IPS DF 6.9 (cell line): ENCODE measurements at regions not wholly inside any gene's neighbourhood (a gene's known extent, or its start where the extent isn't known, plus 50 kb on each side); places are given as distances from the start of the nearest gene placed in this dataset.
"Not testable (repeated sequence)": the region's sequence is repeated elsewhere in the genome, so short reads cannot be mapped to it uniquely, and the experiment has no call there.

Source experiments
- DNase-seq: peaks from one replicate; pipeline ENCODE4 v3.0.0-alpha.2; 2013; ENCODE audit warnings: low read depth, low spot score
- H3K27ac ChIP-seq: one replicate; pipeline ENCODE4 v1.5.1; 2013; ENCODE audit warnings: low read length, control low read depth
- H3K27me3 ChIP-seq: 2 replicates; pipeline ENCODE4 v1.6.1; 2013; ENCODE audit warnings: mild to moderate bottlenecking, low read length; ENCODE audit not compliant: control insufficient read depth, insufficient read depth
- H3K36me3 ChIP-seq: 2 replicates; pipeline ENCODE4 v1.6.1; 2013; ENCODE audit warnings: low read length; ENCODE audit not compliant: control insufficient read depth, insufficient read depth
- H3K4me1 ChIP-seq: 2 replicates; pipeline ENCODE4 v1.6.1; 2013; ENCODE audit warnings: low read length; ENCODE audit not compliant: control insufficient read depth, insufficient read depth
- H3K4me3 ChIP-seq: 2 replicates; pipeline ENCODE4 v1.5.1; 2013; ENCODE audit warnings: mild to moderate bottlenecking, low read length
- H3K9me3 ChIP-seq: 2 replicates; pipeline ENCODE4 v1.6.1; 2013; ENCODE audit warnings: low read length, inconsistent platforms; ENCODE audit not compliant: control insufficient read depth, insufficient read depth
- WGBS: extraction: QIAGEN DNeasy Blood & Tissue Kit; methylation state at CpG from one replicate; pipeline ENCODE4 v1.1.7; 2013; ENCODE audit warnings: mixed read lengths, missing lambda C conversion rate; ENCODE audit not compliant: insufficient read length, insufficient coverage; 5-methylcytosine and 5-hydroxymethylcytosine counted together

DNA sequence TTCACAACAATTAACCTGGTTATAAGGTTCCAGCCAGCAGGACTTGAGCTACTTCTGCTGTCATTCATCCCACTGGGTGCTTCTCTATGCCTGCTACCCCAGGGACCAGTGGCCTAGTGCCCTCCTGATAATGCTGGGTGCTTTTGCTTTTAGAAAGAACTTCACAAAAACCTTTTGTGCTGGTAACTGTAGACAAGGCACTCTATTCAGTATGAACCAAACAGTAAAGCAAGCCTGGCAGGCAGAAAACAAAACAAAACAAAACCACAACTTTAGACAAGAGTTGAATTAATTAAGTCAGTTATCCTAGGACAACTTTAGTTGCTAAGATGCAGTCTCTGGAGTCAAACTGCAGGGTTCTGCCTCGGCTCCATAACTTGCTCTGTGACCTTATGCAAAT, 61.9 kb upstream of the ADGRL2 start:
- WGBS, result no CpG with 5 or more reads among the region's 1 CpG
- no peak overlapping the region for H3K4me3 ChIP-seq
- no peak for DNase-seq

DNA sequence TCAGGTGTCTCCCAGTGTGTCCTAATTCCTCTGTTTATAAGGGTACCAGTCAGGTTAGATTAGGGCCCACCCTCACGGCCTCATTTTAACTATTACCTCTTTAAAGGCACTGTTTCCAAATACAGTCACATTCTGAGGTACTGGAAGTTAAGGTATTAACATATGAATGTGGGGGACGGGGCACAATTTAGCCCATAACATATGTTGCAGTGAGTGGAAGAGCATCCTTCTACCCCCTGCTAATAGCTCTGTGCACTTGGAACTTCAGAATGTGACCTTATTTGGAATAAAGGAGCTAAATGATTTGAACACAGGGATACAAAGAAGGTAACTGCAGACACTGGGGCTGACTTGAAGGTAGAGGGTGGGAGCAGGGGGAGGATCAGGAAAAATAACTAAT, 67.3 kb upstream of the ADGRL2 start:
- no CpG with 5 or more reads among the region's 2 CpGs for WGBS
- no peaks in the 10 kb centered on the region for H3K27me3 ChIP-seq
- H3K4me1 ChIP-seq, result peaks cover 3% of the 10 kb centered on the region; the same call in 1 of the 2 replicates
- H3K27ac ChIP-seq, result no peak overlapping the region
- no peak overlapping the region for H3K4me3 ChIP-seq
- H3K9me3 ChIP-seq, result no peaks in the 10 kb centered on the region
- H3K36me3 ChIP-seq, result no peaks in the 10 kb centered on the region
- peak; percentile 18 for DNase-seq

More for the DNA sequence above, 61.9 kb upstream of the ADGRL2 start:
- H3K36me3 ChIP-seq, result no peaks in the 10 kb centered on the region
- H3K27me3 ChIP-seq, result no peaks in the 10 kb centered on the region
- H3K4me1 ChIP-seq, result no peaks in the 10 kb centered on the region
- no peaks in the 10 kb centered on the region for H3K9me3 ChIP-seq
- H3K27ac ChIP-seq, result no peak overlapping the region

DNA sequence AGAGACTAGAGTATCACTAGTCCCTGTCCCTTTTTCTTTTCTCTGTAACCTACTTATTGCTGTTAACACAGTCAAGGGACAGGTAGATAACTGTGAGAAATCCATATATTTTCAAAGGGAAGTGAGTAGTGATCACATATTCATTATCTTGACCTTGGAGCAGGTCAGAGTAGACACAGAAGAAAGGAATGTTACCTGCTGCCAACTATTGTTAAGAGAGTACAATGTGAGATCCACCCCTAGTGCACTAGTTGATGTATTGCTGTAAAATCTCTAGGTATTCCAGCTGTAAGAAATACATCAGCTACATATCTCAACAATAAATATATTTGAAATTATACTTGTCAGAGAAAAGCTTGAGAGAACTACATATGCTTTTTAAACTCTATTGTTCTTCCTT, 68.7 kb upstream of the ADGRL2 start:
- Histone ChIP-seq H3K9me3 (no peaks in the 10 kb centered on the region), H3K36me3 (no peaks in the 10 kb centered on the region), H3K27ac (no peak overlapping the region), H3K4me3 (no peak overlapping the region), H3K4me1 (peaks cover 3% of the 10 kb centered on the region; the same call in 1 of the 2 replicates), H3K27me3 (no peaks in the 10 kb centered on the region)
- DNase-seq, result no peak

DNA sequence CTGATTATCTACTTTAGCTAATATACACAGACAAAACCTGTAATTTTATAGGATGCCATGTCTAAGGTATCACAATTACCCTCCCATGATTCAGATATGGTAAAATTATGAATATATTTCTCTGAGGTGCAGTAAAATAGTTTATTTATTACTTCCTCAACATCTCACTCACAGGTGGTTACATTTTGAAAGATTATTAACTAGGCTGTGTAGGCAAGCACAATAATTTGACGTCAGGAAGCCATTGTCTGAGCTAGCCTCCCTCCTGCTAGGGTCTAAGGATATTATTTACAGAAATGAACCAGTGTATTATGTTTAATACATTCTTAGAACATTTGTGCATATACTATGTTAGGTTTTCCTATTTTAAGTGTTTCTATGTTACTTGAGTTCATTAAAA, 69.9 kb upstream of the ADGRL2 start:
- H3K27ac ChIP-seq, result no peak overlapping the region
- H3K4me3 ChIP-seq, result no peak overlapping the region
- no peaks in the 10 kb centered on the region for H3K27me3 ChIP-seq
- WGBS, result no CpG with 5 or more reads among the region's 1 CpG
- no peaks in the 10 kb centered on the region for H3K9me3 ChIP-seq
- no peak for DNase-seq
- no peaks in the 10 kb centered on the region for H3K36me3 ChIP-seq
- H3K4me1 ChIP-seq, result peaks cover 3% of the 10 kb centered on the region; the same call in 1 of the 2 replicates

DNA sequence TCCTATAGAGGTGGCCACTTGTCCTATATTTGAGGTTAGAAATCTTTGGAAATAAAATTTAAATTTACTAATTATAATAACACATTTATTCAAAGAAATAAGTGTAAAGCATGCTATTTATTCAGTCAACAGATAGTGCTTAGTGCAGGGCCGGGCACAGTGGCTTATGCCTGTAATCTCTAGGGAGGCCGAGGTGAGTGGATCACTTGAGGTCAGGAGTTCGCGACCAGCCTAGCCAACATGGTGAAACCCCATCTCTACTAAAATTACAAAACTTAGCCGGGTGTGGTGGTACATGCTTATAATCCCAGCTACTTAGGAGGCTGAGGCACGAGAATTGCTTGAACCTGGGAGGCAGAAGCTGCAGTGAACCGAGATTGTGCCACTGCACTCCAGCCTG, 70.4 kb upstream of the ADGRL2 start:
- WGBS, result no CpG with 5 or more reads among the region's 7 CpGs
- H3K4me1 ChIP-seq, H3K27me3 ChIP-seq, H3K9me3 ChIP-seq, H3K27ac ChIP-seq, DNase-seq, H3K4me3 ChIP-seq, H3K36me3 ChIP-seq: not testable (repeated sequence)

DNA sequence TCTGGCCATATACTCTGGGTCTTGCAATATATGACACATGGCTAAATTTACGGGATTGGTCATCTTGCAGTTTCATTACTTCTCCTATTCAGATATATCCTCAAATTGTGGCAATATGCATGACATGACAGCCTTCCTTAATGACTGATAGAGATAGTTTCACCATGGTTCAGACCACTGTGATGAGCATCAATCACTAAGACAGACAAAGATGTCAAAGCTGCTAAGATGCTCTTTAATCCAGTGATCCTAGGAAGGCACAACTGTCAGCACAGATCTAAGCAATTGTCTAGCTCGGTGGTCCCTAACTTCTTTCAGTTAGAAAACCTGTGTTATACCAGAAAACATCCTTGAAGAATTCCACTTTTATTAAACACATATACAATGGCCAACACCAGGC, 70.9 kb upstream of the ADGRL2 start:
- WGBS, result no CpG with 5 or more reads among the region's 2 CpGs
- no peaks in the 10 kb centered on the region for H3K9me3 ChIP-seq

DNA sequence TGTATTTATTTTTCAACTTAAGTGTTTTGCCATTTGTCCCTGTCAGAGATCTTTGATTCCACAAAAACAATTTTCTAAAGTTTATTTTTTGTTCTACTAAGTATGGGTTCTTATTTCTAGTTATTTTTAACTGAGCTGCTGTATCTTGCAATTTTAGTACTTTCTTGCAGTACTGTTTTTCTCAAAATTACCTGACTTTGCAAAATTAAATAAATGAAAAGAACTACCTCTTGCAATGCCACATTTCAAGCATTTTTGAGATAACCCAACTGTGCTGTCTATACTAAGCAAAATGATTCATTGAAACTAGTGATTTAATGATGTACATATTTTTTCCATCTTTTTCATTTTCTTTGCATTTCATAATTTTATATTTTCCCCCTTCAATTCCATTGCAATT, 71.5 kb upstream of the ADGRL2 start:
- no peak overlapping the region for H3K4me3 ChIP-seq
- H3K4me1 ChIP-seq, result peaks cover 3% of the 10 kb centered on the region; the same call in 1 of the 2 replicates
- no peaks in the 10 kb centered on the region for H3K9me3 ChIP-seq
- no peak for DNase-seq
- H3K27me3 ChIP-seq, result no peaks in the 10 kb centered on the region
- H3K27ac ChIP-seq, result no peak overlapping the region
- no peaks in the 10 kb centered on the region for H3K36me3 ChIP-seq

More for the DNA sequence above, 70.9 kb upstream of the ADGRL2 start:
- H3K4me1 ChIP-seq, result peaks cover 3% of the 10 kb centered on the region; the same call in 1 of the 2 replicates
- no peaks in the 10 kb centered on the region for H3K36me3 ChIP-seq
- H3K27me3 ChIP-seq, result no peaks in the 10 kb centered on the region
- H3K4me3 ChIP-seq, result no peak overlapping the region
- no peak overlapping the region for H3K27ac ChIP-seq
- no peak for DNase-seq

DNA sequence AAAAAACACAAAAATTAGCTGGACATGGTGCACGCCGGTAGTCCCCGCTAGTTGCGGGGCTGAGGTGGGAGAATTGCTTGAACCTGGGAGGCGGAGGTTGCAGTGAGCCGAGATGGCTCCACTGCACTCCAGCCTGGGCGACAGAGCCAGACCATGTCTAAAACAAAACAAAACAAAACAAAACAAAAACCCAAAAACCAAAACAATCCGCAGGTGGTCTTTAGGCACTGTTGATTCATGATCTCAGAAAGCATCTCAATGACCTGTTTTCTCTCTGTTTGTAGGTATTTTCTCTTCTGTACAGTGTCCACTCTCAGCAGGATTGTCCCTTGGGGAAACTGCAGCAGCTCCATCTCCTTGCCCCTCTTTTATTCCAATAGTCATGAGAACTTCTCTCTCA, 74.9 kb upstream of the ADGRL2 start:
- no peaks in the 10 kb centered on the region for H3K4me1 ChIP-seq
- no peaks in the 10 kb centered on the region for H3K9me3 ChIP-seq
- H3K27me3 ChIP-seq, result no peaks in the 10 kb centered on the region
- no CpG with 5 or more reads among the region's 8 CpGs for WGBS
- no peaks in the 10 kb centered on the region for H3K36me3 ChIP-seq
- no peak overlapping the region for H3K4me3 ChIP-seq
- DNase-seq, result no peak
- H3K27ac ChIP-seq, result no peak overlapping the region

DNA sequence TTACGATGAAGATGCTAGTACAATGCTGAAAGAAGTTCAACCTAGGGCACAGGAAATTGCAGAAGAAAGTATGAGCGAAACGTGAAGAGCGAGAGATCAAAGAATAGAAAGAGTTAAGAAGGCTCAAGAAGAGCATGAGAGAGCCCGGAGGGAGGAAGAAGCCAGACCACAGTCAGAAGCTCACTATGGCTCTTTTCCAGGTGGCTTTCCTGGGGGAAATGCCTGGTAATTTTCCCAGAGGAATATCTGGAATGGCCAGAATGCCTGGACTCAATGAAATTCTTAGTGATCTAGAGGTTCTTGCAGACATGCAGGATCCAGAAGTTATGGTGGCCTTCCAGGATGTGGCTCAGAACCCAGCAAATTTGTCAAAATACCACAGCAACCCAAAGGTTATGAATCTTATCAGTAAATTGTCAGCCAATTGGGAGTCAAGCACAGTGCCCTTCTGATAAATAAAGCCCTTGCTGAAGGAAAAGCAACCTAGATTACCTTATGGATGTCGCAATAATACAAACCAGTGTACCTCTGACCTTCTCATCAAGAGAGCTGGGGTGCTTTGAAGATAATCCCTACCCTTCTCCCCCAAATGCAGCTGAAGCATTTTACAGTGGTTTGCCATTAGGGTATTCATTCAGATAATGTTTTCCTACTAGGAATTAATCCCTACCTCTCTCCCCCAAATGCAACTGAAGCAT, 78.0 kb upstream of the ADGRL2 start:
- H3K4me3 ChIP-seq, H3K27me3 ChIP-seq, H3K4me1 ChIP-seq, H3K9me3 ChIP-seq, H3K36me3 ChIP-seq, H3K27ac ChIP-seq, DNase-seq: not testable (repeated sequence)
- WGBS, result no CpG with 5 or more reads among the region's 6 CpGs

DNA sequence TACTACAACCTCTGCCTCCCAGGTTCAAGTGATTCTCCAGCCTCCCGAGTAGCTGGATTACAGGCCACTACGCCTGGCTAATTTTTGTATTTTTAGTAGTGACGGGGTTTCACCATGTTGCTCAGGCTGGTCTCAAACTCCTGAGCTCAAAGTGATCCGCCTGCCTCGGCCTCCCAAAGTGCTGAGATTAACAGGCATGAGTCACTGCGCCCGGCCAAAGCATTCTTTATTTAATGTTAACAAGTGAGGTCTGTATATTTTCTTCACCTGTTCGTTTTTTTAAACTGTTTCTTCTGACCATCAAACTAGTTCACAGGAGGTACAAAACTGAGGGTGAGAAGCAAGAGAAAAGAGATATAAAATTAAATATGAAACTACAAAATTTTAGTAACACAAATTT, 80.5 kb upstream of the ADGRL2 start:
- WGBS, result no CpG with 5 or more reads among the region's 8 CpGs
- not testable (repeated sequence) for H3K4me1 ChIP-seq, H3K27ac ChIP-seq, DNase-seq, H3K4me3 ChIP-seq, H3K36me3 ChIP-seq, H3K9me3 ChIP-seq, H3K27me3 ChIP-seq

DNA sequence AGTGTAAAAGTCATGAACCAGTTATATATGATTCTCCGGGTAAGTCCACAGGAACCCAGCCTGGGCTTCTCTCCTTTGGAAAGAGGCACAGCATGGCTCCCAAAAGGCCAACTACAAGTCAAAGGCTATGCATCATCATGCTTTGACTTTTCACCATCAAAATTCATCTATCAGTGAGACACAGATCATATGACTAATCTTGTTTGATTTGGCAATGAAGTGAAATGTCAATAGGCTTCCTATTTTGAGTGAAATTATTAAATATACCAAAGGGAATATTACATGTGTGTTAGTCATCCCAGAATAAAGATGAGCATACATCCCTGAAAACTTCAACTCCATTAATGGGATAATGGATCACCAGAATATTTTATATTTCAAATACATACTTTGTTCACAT, 83.5 kb upstream of the ADGRL2 start:
- no peak for DNase-seq
- Histone ChIP-seq H3K36me3 (no peaks in the 10 kb centered on the region), H3K4me1 (no peaks in the 10 kb centered on the region), H3K27ac (no peak overlapping the region), H3K4me3 (no peak overlapping the region), H3K27me3 (no peaks in the 10 kb centered on the region), H3K9me3 (no peaks in the 10 kb centered on the region)
- no CpG with 5 or more reads among the region's 1 CpG for WGBS
